ENCODE measurements at regions not wholly inside any gene's neighbourhood (a gene's known extent, or its start where the extent isn't known, plus 50 kb on each side); places are given as distances from the start of the nearest gene placed in this dataset.

GRCh38 chr10:29026065-29026797 is 262.6 kb upstream of the LYZL1 start:
- no peak for TF ChIP-seq CTCF (conservative IDR thresholded peaks at IDR 0.05; ENCODE audit: low read depth, low read length)
- no peak for TF ChIP-seq EZH2 (IDR thresholded peaks at IDR 0.05; ENCODE audit: borderline replicate concordance, low read depth, low read length, poor library complexity, severe bottlenecking)

Data from A673 (cell line).